Activated CD8-positive, alpha-beta memory T cell treated with anti-CD3 and anti-CD28 coated beads, Interleukin-2, amount 10 ng/mL, durations not matched to agents 7 days and 5 days (primary cell): ENCODE measurements at regions not wholly inside any gene's neighbourhood (a gene's known extent, or its start where the extent isn't known, plus 50 kb on each side); places are given as distances from the start of the nearest gene placed in this dataset.

Experiments
- ATAC-seq: fragments of 150-1000 bp; cut with Tn5 transposase; one replicate; pipeline ENCODE4 v1.10.0; 2021; ENCODE audit warnings: moderate library complexity
- CTCF ChIA-PET: fragments of 350-600 bp; sonication (Branson Sonifier 250); formaldehyde crosslinking; loops from one replicate; lab custom pipeline; 2021; ENCODE audit warnings: antibody characterized with exemption; lab: Charles Lee
- DNase-seq: peaks from one replicate; pipeline ENCODE4 v3.0.0-alpha.2; 2020
- H3K27ac Mint-ChIP-seq: one replicate; pipeline ENCODE4 v1.8.0; 2021; ENCODE audit warnings: mild to moderate bottlenecking, mixed read lengths
- H3K27me3 Mint-ChIP-seq: one replicate; pipeline ENCODE4 v1.8.0; 2021; ENCODE audit warnings: mixed read lengths
- H3K36me3 Mint-ChIP-seq: one replicate; pipeline ENCODE4 v1.8.0; 2021; ENCODE audit warnings: mild to moderate bottlenecking, mixed read lengths
- H3K4me1 Mint-ChIP-seq: one replicate; pipeline ENCODE4 v1.8.0; 2021; ENCODE audit warnings: mixed read lengths
- H3K4me3 Mint-ChIP-seq: one replicate; pipeline ENCODE4 v1.8.0; 2021; ENCODE audit warnings: mild to moderate bottlenecking, moderate library complexity, mixed read lengths
- H3K9me3 Mint-ChIP-seq: one replicate; pipeline ENCODE4 v1.8.0; 2022; ENCODE audit warnings: low read depth, mixed read lengths

- Mint-ChIP-seq H3K4me3 (no peak overlapping the region), H3K9me3 (no peaks in the 10 kb centered on the region), H3K27ac (no peak overlapping the region), H3K36me3 (no peaks in the 10 kb centered on the region), H3K27me3 (no peaks in the 10 kb centered on the region), H3K4me1 (no peaks in the 10 kb centered on the region)
- CTCF ChIA-PET: no interaction called here
- ATAC-seq (no peak), DNase-seq (no peak)
Measured at GRCh38 chr3:146845361-146845760, 240.2 kb upstream of the PLSCR5 start.

DNA sequence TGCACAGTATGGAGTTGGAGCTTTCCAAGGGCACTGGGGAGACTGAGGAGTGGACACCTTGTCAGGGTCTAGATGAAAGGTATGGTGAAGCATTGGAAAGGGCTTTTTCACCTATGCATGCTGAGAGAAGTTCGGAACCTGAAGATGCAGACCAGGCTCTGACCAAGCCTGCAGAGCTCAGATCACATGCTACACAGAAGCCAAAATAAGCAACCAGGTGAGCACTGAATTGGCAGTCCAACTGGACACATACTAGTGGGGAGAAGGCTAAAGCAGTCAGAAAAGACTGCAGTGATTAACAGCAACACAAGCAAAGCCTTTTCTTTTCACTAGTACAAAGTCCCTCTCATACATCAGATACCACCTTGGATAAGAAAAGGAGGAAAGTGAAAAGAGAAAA is 238.3 kb upstream of the PLSCR5 start:
- H3K4me3 Mint-ChIP-seq: no peak overlapping the region
- DNase-seq: no peak
- no peak for ATAC-seq
- CTCF ChIA-PET: no interaction called here
- H3K36me3 Mint-ChIP-seq: no peaks in the 10 kb centered on the region
- no peaks in the 10 kb centered on the region for H3K9me3 Mint-ChIP-seq
- no peaks in the 10 kb centered on the region for H3K4me1 Mint-ChIP-seq
- H3K27me3 Mint-ChIP-seq: no peaks in the 10 kb centered on the region
- no peak overlapping the region for H3K27ac Mint-ChIP-seq

DNA sequence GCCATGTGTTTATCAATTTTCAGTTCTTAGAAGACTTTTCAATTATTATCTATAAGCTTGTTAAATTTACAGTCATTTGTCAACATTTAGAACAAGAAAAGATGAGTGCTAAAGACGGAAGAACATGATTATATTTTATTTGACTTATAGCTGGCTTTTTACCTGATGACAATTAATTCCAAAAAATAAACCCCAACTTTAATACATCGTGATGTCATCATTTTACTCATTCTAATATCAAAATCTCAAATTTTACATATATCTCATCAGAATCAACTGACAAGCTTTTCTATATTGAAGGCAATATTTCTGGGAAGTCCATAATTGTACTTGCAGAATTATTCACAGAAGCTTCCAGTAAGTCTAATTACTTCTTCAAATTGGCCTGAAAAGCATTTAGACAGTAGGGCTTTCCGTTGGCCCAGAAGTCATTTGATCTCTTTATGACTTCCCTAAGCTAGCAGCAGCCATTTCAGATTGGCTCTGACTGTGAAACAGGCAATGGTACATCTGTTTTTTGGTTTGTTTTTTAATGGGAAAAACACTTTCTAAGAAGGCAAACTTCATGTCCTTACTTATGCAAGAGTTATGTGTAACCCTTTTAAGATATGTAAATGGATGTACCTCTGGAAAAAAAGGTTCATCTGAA is 234.7 kb upstream of the PLSCR5 start:
- no peaks in the 10 kb centered on the region for H3K4me1 Mint-ChIP-seq
- H3K36me3 Mint-ChIP-seq: no peaks in the 10 kb centered on the region
- no peak overlapping the region for H3K27ac Mint-ChIP-seq
- H3K4me3 Mint-ChIP-seq: no peak overlapping the region
- ATAC-seq: no peak
- H3K27me3 Mint-ChIP-seq: no peaks in the 10 kb centered on the region
- no peak for DNase-seq
- CTCF ChIA-PET: no interaction called here
- no peaks in the 10 kb centered on the region for H3K9me3 Mint-ChIP-seq

GRCh38 chr3:146838221-146838620 is 233.1 kb upstream of the PLSCR5 start:
- Mint-ChIP-seq H3K36me3 (no peaks in the 10 kb centered on the region), H3K27me3 (no peaks in the 10 kb centered on the region), H3K27ac (no peak overlapping the region), H3K4me3 (no peak overlapping the region), H3K4me1 (no peaks in the 10 kb centered on the region), H3K9me3 (no peaks in the 10 kb centered on the region)
- CTCF ChIA-PET: no interaction called here
- ATAC-seq (no peak), DNase-seq (no peak)

GRCh38 chr3:146834917-146835316 is 229.8 kb upstream of the PLSCR5 start:
- H3K36me3 Mint-ChIP-seq: no peaks in the 10 kb centered on the region

DNA sequence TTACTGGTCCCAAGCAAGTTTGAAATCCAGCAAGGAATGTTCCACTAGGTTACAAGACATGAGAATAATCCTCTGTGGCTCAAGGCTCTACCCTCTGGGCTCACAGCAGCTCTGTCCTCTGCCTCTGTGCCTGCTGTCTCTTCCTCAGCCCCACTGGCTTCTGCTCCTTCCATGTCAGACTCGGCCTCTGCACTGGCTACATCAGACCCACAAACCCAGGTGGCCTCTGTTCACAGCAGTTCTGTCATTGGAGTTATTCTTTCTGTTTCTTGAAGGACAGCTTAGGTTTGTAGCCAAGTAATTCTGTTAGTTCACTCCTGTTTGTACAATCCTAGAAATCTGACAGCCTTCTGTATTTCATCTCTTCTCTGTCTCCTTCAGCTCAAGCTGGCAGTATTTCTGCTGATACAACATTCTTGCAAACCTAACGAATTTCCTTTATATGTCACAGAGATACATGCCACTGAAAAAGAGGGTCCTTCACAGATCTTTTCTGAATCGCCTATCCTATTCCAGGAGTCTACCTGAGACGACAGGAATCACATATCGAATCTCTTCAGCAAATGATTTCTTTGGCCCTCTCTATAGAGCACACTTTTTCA is 227.8 kb upstream of the PLSCR5 start:
- CTCF ChIA-PET: no interaction called here
- H3K4me3 Mint-ChIP-seq: no peak overlapping the region
- H3K27me3 Mint-ChIP-seq: no peaks in the 10 kb centered on the region
- no peaks in the 10 kb centered on the region for H3K4me1 Mint-ChIP-seq
- H3K9me3 Mint-ChIP-seq: no peaks in the 10 kb centered on the region
- DNase-seq (no peak), ATAC-seq (no peak)
- no peaks in the 10 kb centered on the region for H3K36me3 Mint-ChIP-seq
- H3K27ac Mint-ChIP-seq: no peak overlapping the region

More at GRCh38 chr3:146834917-146835316, 229.8 kb upstream of the PLSCR5 start:
- no peaks in the 10 kb centered on the region for H3K4me1 Mint-ChIP-seq
- no peak overlapping the region for H3K4me3 Mint-ChIP-seq
- CTCF ChIA-PET: no interaction called here
- no peak for ATAC-seq
- no peak overlapping the region for H3K27ac Mint-ChIP-seq
- no peaks in the 10 kb centered on the region for H3K9me3 Mint-ChIP-seq
- no peaks in the 10 kb centered on the region for H3K27me3 Mint-ChIP-seq
- no peak for DNase-seq

DNA sequence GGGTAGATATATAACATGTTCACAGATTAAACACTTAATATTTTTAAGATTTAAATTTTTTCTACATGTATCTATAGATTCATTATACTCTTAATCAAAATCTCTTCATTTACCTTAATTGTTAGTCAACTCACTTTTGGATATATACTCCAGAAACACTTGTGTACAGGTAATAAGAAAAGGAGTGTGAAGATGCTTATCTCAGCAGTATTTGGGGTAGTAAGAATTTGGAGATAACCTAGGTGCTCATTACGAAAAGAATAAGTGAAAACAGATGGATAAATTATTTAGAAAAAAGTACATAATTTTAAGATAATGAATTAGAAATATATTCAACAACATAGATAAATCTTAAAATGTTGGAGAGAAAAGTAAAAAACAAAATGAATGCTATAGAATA is 226.5 kb upstream of the PLSCR5 start:
- no peak overlapping the region for H3K27ac Mint-ChIP-seq
- no peak for DNase-seq
- CTCF ChIA-PET: no interaction called here
- H3K36me3 Mint-ChIP-seq: no peaks in the 10 kb centered on the region
- no peak for ATAC-seq
- no peaks in the 10 kb centered on the region for H3K9me3 Mint-ChIP-seq
- H3K4me3 Mint-ChIP-seq: no peak overlapping the region
- H3K27me3 Mint-ChIP-seq: no peaks in the 10 kb centered on the region
- no peaks in the 10 kb centered on the region for H3K4me1 Mint-ChIP-seq

GRCh38 chr3:146830231-146830630 is 225.1 kb upstream of the PLSCR5 start:
- H3K27me3 Mint-ChIP-seq: no peaks in the 10 kb centered on the region
- no peak for DNase-seq
- H3K27ac Mint-ChIP-seq: no peak overlapping the region
- no peaks in the 10 kb centered on the region for H3K9me3 Mint-ChIP-seq
- ATAC-seq: no peak
- H3K4me1 Mint-ChIP-seq: no peaks in the 10 kb centered on the region
- H3K4me3 Mint-ChIP-seq: no peak overlapping the region
- CTCF ChIA-PET: no interaction called here
- H3K36me3 Mint-ChIP-seq: no peaks in the 10 kb centered on the region

GRCh38 chr3:146827836-146828235 is 222.7 kb upstream of the PLSCR5 start:
- no peaks in the 10 kb centered on the region for H3K36me3 Mint-ChIP-seq
- no peak overlapping the region for H3K27ac Mint-ChIP-seq
- H3K4me3 Mint-ChIP-seq: no peak overlapping the region
- no peaks in the 10 kb centered on the region for H3K27me3 Mint-ChIP-seq
- no peaks in the 10 kb centered on the region for H3K4me1 Mint-ChIP-seq
- CTCF ChIA-PET: no interaction called here
- DNase-seq (no peak), ATAC-seq (no peak)
- no peaks in the 10 kb centered on the region for H3K9me3 Mint-ChIP-seq

- DNase-seq: no peak
Measured at GRCh38 chr3:146823622-146824021, 218.5 kb upstream of the PLSCR5 start.

DNA sequence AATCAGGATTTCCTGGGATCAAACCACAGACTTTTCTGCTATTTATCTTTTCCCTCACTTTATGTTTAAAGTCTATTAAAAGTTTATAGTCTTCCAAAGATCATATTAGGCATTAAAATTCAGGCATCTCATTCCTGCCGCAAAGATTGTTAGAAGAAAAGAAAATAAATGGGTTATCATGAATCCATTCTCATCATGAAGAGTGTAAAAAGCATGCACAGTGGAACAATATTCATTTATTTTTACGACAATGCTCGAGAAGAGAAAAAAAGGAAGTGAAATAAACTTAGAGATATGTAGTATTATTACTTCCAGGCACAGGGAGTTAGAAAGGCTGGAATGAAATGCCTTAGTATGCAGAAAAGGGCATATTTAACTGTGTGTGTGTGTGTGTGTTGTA is 213.7 kb upstream of the PLSCR5 start:
- no peaks in the 10 kb centered on the region for H3K36me3 Mint-ChIP-seq
- no peak overlapping the region for H3K4me3 Mint-ChIP-seq
- H3K27me3 Mint-ChIP-seq: no peaks in the 10 kb centered on the region
- no peak overlapping the region for H3K27ac Mint-ChIP-seq
- ATAC-seq (no peak), DNase-seq (no peak)
- no peaks in the 10 kb centered on the region for H3K9me3 Mint-ChIP-seq
- CTCF ChIA-PET: no interaction called here
- H3K4me1 Mint-ChIP-seq: no peaks in the 10 kb centered on the region

More at GRCh38 chr3:146823622-146824021, 218.5 kb upstream of the PLSCR5 start:
- Mint-ChIP-seq H3K27me3 (no peaks in the 10 kb centered on the region), H3K4me3 (no peak overlapping the region), H3K36me3 (no peaks in the 10 kb centered on the region), H3K27ac (no peak overlapping the region), H3K4me1 (no peaks in the 10 kb centered on the region), H3K9me3 (no peaks in the 10 kb centered on the region)
- ATAC-seq: no peak
- CTCF ChIA-PET: no interaction called here

GRCh38 chr3:146818301-146818700 is 213.2 kb upstream of the PLSCR5 start:
- H3K36me3 Mint-ChIP-seq: no peaks in the 10 kb centered on the region
- no peaks in the 10 kb centered on the region for H3K9me3 Mint-ChIP-seq
- CTCF ChIA-PET: no interaction called here
- no peak for ATAC-seq
- H3K4me1 Mint-ChIP-seq: no peaks in the 10 kb centered on the region
- DNase-seq: no peak
- H3K27me3 Mint-ChIP-seq: no peaks in the 10 kb centered on the region
- H3K4me3 Mint-ChIP-seq: no peak overlapping the region
- no peak overlapping the region for H3K27ac Mint-ChIP-seq

DNA sequence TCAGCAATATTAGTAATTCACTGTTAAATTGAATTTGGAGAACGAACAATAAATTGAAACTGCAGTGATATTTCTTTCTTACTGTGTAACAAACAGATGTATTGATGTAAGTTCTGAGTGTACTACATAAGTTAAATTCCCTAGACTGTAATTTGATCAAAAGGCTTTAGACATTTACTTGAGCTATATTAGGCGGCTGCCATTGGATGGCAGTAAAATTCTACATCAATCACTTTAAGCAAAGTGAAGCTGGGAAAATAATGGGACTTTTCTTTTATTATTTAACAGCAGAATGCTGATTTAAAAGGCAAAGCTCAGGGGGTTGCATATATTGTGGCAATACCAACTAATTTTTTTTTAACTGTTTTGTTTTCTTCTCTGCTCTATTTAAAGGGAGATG is 212.6 kb upstream of the PLSCR5 start:
- ATAC-seq: no peak
- Mint-ChIP-seq H3K36me3 (no peaks in the 10 kb centered on the region), H3K4me1 (no peaks in the 10 kb centered on the region), H3K27me3 (no peaks in the 10 kb centered on the region), H3K27ac (no peak overlapping the region), H3K4me3 (no peak overlapping the region), H3K9me3 (no peaks in the 10 kb centered on the region)
- DNase-seq: no peak
- CTCF ChIA-PET: no interaction called here

DNA sequence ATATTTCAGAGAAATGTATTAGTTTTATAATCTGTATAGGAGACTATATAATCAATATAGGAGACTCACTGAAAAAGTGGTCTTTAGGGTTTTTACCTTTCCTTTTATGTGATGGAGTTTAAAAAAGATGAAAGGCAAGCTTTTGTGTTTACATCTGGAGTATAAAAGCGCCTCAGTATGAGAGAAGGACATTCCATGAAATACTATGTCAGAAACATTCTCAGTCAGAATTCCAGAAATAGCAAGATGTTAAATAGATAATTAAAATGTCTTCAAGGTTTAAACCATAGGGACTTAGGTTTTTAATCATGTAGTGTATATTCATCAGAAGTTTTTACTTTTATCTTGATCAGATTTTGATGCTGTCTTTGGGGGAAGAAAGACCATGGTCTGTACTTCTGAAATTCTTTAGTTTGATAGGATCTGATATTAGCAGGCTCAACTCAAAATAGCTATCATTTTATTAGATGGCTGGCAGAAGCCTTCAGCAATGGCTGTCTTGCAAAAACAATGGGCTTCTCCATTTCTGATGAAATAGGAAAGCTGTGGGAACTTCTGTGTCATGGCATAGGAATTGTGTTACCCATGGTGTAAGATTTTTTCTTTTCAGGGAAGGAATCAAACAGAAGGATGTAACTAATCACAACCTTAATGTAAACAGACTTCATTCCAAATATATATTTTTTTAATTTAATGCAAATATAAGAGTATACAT is 209.6 kb upstream of the PLSCR5 start:
- ATAC-seq: no peak
- CTCF ChIA-PET: no interaction called here
- no peak overlapping the region for H3K4me3 Mint-ChIP-seq
- no peaks in the 10 kb centered on the region for H3K9me3 Mint-ChIP-seq
- no peak for DNase-seq
- H3K27ac Mint-ChIP-seq: no peak overlapping the region
- H3K36me3 Mint-ChIP-seq: no peaks in the 10 kb centered on the region
- no peaks in the 10 kb centered on the region for H3K27me3 Mint-ChIP-seq
- no peaks in the 10 kb centered on the region for H3K4me1 Mint-ChIP-seq
